COLO829 (cell line): ENCODE measurements at regions not wholly inside any gene's neighbourhood (a gene's known extent, or its start where the extent isn't known, plus 50 kb on each side); places are given as distances from the start of the nearest gene placed in this dataset.

Experiments used
- DNase-seq: peaks from one replicate; pipeline ENCODE4 v3.0.0; 2012; ENCODE audit warnings: low spot score

DNA sequence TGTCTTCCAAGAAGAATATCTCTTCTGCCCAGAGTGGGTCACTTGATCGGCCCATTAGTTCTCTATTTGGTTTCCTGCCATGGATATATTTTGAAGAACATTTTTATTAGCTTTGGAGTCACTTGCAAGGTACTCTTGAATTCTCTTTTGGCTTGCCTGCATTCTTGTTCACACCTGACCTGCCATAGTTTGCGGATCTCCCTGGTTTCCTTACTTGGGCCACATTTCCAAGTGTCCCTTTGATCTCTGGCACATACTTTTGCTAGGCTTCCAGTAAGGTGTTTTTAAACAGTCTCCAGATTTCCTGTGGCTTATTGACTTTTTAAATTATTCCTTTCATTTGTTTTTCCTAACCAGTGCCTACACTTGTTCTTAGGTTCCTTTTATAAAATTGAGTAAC lies 488.5 kb upstream of the MDFIC2 start:
- DNase-seq, result no peak

DNA sequence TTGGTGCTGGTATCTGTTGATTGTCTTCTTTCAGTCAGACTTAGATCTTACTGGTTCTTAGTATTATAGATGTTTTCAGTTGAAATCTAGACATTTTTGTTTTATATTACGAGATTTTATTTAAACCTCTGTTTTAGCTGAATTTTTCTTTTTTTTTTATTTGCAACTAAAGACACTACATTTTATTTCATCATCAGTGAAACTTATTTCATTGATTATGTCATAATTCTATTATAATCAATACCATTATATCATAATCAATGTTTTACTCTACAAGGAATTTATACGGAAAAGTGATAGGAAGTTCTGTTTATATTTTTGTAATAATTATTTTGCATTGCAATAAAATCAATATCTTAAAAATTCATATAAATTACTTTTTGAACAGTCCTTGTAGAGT lies 477.4 kb upstream of the MDFIC2 start:
- DNase-seq, result no peak

- DNase-seq, result no peak
Observed at GRCh38 chr3:70780790-70781189, 468.4 kb upstream of the MDFIC2 start.

- DNase-seq, result no peak
Observed at GRCh38 chr3:70779296-70779695, 466.9 kb upstream of the MDFIC2 start.

DNA sequence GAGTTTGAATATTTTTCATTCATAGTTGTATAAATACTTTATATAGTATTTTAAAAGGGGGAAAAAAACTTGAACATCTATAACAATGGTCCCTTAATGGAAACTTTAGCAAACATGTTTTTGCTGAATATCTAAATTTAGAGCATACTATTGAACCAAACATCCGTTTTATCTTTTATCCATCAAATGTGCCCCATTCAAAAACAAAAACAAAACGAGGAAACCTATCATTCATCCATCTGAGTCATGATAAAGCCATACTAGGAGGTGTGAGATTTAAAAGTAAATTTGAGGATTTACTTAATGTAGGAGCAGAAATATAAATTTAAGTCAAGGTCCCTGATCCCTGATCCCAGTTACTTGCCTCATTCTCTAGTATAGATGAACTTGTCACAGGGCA lies 463.6 kb upstream of the MDFIC2 start:
- DNase-seq, result no peak

GRCh38 chr3:70775257-70775656 lies 462.8 kb upstream of the MDFIC2 start:
- no peak for DNase-seq

GRCh38 chr3:70774641-70775040 lies 462.2 kb upstream of the MDFIC2 start:
- DNase-seq, result peak; percentile 18

DNA sequence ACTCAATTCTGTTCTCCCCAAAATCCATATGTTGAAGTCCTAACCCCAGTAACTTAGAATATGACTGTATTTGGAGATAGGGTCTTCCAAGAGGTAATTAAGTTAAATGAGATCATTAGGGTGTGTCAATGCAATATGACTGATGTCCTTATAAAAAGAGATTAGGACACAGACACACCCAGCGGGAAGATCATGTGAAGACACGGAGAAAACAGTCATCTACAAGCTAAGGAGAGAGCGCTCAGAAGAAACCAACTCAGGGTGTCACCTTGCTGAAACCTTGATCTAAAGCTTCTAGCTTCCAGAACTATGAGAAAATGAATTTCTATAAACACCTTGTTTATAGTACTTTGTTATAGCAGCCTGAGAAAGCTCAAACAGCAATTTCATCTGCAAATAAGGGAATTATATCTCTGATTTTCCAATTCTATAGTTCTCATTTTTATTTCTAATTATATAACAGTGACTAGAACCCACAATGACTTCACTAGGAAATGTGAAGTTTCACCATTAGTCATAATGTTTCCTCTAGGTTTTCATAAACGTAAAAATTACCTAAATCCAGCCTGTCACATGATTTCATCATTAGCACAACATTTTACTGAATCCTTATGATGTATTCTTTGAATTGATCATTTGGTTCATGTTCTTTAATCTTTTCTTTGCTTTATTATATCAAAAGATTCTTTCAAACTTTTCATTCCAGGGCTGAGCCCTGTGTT lies 459.1 kb upstream of the MDFIC2 start:
- DNase-seq, result no peak

GRCh38 chr3:70770650-70771049 lies 458.2 kb upstream of the MDFIC2 start:
- no peak for DNase-seq

- DNase-seq, result no peak
Observed at GRCh38 chr3:70766301-70766700, 453.9 kb upstream of the MDFIC2 start.

GRCh38 chr3:70763894-70764293 lies 451.5 kb upstream of the MDFIC2 start:
- DNase-seq, result no peak

DNA sequence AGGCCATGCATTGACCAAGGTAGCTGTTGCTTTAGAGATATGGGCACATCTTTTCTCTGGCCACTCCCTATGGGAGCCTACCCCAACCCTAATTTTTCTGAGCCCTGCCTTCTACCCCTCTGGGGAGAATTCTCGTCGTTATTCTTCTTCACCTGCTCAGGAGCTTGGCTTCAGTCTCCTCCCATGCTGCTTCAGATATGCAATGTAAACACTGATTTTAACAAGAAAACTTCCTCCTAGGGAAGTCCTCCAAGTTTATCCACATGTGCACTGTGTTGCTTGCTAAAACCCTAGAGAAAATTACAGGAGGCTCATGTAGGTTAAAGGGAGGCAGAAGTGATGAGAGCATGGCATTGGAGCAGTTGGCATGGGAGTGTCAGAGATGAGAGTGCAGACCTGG lies 445.2 kb upstream of the MDFIC2 start:
- no peak for DNase-seq

GRCh38 chr3:70755526-70755925 lies 443.1 kb upstream of the MDFIC2 start:
- no peak for DNase-seq

DNA sequence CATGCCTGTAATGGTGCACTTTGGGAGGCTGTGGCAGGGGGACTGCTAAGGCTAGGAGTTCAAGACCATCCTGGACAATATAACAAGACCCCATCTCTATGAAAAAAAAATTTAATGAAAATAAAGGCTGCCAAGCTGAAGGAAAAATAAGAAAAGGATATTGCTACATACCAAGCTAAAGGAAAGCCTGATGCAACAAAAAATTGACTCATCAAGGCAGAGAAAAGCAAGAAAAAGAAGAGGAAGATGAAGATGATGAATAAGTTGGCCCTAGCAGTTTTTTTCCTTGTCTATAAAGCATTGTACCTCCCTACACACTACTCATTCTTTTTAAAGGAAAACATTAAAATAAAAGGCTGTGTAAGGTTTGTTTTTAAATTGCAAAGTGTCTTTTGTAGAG lies 441.9 kb upstream of the MDFIC2 start:
- no peak for DNase-seq

DNA sequence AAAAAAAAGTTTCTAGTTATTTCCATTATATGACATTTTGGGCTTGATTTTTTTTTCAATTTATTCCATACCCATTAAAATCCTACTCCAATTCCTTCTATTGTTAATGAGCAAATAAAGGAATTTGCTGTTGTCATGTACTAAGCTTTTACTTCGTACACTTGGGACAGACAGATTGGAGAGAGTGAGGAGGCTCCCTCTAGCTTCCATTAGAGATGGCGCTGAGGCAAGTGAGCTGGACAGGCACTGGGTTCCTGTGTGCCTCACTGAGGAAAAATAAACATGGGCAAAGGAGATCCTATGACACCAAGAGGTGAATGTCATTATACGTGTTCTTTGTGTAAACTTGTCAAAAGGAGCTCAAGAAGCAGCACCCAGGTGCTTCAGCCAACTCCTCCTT lies 441.1 kb upstream of the MDFIC2 start:
- DNase-seq, result no peak

DNA sequence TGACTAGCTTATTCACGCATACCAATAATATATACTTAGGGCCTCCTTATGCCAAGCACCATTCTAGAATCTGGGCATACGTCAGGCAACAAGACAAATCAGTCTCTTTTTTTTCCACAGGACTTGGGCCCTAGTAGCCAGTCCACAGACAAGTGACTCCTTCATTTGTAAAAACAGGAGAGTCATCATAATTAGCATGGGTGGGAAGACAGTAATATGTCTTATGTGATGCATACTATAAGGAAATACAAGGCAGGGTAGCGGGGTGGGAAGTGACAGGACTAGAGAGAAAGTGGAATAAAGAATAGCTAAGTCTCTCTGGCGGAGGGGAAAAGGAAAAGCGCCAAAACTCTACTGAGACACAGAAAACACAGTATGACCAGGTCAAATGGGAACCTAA lies 439.6 kb upstream of the MDFIC2 start:
- no peak for DNase-seq

DNA sequence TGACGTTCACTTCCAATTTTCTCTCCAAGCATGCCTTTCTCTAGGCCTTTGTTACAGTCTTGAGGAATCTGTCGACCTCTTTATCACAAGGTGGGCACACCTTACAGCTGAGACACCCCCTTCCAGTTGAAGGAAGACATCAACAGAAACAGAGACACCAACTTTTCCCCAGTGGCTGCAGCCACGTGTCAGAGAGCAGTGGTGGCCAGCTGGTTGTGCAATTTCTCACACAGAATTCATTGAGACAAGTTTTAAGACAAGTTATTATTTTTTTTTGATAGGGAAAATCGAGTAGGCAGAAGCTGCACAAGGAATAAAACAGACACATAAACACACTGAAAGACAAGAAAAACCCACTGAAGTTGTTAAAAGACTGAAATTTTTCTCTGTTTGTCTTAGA lies 436.7 kb upstream of the MDFIC2 start:
- DNase-seq, result no peak

DNA sequence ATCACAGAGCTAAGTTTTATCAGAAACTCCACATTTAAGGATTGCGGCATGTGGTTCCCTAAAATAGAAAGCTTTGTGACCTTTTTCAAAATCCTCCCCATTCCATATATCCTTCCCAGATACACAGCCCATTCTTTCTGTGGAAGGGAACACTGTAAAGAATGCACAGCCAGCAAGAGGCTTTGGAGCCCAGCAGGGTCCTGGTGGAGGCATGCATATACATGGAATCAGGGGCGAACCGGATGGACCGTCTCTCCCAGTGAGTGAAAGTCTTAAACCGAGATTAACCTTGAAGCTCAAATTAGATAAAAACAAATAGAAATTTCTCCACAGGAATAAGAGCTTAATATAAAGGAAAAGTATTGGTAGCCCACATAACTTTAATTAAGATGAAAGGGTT lies 436.2 kb upstream of the MDFIC2 start:
- no peak for DNase-seq

- no peak for DNase-seq
Observed at GRCh38 chr3:70747847-70748246, 435.4 kb upstream of the MDFIC2 start.

DNA sequence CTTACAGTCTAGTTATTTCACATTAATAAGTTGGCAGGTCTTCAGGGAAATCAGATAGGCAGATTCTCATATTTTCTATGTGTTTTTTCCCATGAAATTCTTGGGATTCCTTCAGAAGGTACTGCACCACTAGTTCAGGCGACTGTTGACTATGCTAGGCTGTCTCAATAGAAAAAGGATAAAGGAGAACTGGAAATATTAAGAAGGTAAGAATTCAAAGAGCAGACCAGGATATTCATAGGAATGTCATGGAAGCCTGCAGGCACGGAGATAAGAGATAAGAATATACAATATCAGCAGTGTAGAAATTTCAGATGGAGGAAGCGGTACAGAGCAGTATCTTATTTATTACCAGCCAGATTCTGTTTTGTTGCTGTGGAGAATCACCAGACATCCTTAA lies 432.1 kb upstream of the MDFIC2 start:
- peak; percentile 37 for DNase-seq

DNA sequence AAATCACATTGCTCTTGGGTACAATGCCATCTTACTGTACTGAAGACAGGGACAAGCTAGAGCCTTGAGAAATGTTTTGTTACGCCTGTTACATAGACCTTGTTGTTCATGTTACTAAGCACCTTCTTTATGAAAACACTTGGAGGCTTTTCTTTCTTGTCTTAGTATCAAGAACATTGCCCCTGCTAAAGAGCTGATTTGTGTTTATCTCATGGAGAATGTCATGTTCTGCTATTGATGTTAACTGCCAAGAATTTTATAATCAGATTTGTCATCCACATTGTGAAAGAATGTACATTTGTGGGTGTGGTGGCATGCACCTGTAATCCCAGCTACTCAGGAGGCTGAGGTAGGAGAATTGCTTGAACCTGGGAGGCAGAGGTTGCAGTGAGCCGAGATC lies 431.3 kb upstream of the MDFIC2 start:
- no peak for DNase-seq

DNA sequence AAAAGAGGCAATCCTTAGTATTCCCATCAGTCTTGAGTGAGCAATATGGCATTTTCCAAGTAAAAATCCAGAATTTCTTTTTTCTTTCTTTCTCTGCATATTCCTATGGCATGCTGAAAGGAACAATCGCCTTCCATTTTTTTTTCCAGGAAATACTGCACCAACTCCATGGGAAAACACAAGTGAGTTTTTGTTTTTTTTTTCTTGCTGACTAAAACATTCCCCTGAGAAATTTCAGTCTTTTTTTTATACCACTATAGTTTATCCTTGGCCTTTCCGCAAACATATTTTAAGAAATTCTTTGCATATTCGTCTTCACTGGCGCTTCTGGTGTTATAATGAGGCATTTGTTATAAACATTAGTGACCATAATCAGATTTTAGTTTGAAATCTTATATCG lies 429.6 kb upstream of the MDFIC2 start:
- DNase-seq, result peak; percentile 80

GRCh38 chr3:70740872-70741271 lies 428.4 kb upstream of the MDFIC2 start:
- no peak for DNase-seq

- no peak for DNase-seq
Observed at GRCh38 chr3:70740071-70740470, 427.6 kb upstream of the MDFIC2 start.

GRCh38 chr3:70738291-70738681 lies 425.8 kb upstream of the MDFIC2 start:
- DNase-seq, result no peak
